ENCODE measurements at regions not wholly inside any gene's neighbourhood (a gene's known extent, or its start where the extent isn't known, plus 50 kb on each side); places are given as distances from the start of the nearest gene placed in this dataset.
"Not testable (repeated sequence)": the region's sequence is repeated elsewhere in the genome, so short reads cannot be mapped to it uniquely, and the experiment has no call there.

DNA sequence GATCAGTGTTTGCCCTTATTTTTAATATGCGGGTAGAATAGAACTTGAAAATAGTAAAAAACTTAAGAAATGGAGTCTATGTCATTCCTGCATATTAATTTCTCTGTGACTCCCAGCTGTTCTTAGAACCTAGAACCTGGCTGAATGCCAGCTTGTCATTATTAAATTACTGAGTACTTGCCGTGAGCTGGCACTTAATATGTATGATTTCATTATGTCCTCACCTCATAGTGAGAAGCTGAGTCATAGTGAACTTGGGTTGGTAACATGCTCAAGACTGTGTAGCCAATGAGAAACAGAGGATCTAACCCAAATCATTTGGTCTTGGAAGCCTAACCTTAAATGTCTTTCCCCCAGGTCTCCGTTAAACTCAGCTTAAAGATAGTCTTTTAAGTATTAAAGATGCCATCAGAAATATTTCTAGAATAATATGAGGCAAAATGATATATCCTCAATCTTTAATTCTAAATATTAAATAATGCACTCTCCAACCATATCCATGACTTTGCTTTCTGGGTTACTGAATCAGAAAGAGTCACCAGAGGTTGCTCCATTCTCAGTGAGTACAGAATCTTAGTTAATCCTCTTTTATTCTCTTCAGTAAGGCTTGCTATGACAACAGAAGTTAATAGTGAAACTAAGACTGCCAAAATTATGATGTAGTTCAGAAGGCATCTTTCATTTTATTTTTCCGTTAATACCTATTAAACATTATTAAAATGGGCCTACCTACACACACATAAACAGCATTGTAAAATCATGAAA lies 58.6 kb upstream of the TLL1 start:
- no peak for FAIRE-seq
- peak; percentile 9 for DNase-seq (ENCODE audit: low spot score)

DNA sequence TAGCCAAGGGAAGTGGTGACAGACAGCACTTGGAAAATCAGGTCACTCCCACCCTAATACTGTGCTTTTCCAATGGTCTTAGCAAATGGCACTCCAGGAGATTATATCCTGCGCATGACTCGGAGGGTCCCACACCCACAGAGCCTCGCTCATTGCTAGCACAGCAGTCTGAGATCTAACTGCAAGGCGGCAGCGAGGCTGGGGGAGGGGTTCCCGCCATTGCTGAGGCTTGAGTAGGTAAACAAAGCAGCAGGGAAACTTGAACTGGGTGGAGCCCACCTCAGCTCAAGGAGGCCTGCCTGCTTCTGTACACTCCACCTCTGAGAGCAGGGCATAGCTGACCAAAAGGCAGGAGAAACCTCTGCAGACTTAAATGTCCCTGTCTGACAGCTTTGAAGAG lies 53.9 kb upstream of the TLL1 start:
- not testable (repeated sequence) for FAIRE-seq; DNase-seq (ENCODE audit: low spot score)

All from urothelium cell line (cell line).